AG04449 (cell line): ENCODE measurements at regions not wholly inside any gene's neighbourhood (a gene's known extent, or its start where the extent isn't known, plus 50 kb on each side); places are given as distances from the start of the nearest gene placed in this dataset.

ENCODE experiments used
- CTCF ChIA-PET: fragments of 350-600 bp; formaldehyde crosslinking; extraction: SDS; loops from one replicate; lab custom pipeline; 2021; ENCODE audit warnings: antibody characterized with exemption; lab: Yijun Ruan, JAX
- POLR2A ChIA-PET: fragments of 400-600, 350-600 bp; formaldehyde crosslinking; extraction: SDS; loops from one replicate; lab custom pipeline; 2020; ENCODE audit warnings: antibody characterized with exemption, inconsistent platforms; lab: Yijun Ruan, JAX
- DNase-seq: peaks from one replicate; pipeline ENCODE4 v3.0.0-alpha.2; 2010; ENCODE audit warnings: low read depth, low spot score
- H3K4me3 ChIP-seq: 2 replicates; pipeline ENCODE4 v1.5.1; 2011; ENCODE audit warnings: low read depth, mild to moderate bottlenecking, control low read depth, low read length
- CTCF ChIP-seq: IDR thresholded peaks from one replicate; pipeline ENCODE4 v1.5.1; 2011; ENCODE audit warnings: mild to moderate bottlenecking, moderate library complexity, low read length, control low read depth, inconsistent platforms; ENCODE audit not compliant: insufficient read depth; ENCODE audit errors: missing control alignments

DNA sequence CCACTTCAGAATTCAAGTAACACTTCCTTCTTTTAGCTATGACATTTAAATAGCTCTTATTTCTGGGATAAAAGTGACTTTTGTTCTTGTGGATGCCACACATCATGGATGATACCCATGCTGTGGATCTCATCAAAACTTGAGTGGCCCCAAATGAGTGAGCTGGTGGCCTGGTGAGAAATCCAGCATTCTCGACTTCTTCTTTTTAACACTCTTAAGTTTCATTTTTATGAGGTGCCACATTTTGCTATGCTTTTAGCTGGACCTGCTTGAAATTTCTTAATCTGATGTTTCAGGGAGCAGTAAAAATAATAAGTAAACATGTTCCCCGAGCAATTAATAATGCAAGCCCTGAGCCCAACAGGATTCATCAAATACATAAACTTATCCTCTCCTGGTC is 384.8 kb upstream of the MEF2C start:
- TF ChIP-seq CTCF = no peak
- CTCF ChIA-PET = no interaction called here
- POLR2A ChIA-PET = no interaction called here
- H3K4me3 ChIP-seq = no peak overlapping the region
- DNase-seq = no peak

DNA sequence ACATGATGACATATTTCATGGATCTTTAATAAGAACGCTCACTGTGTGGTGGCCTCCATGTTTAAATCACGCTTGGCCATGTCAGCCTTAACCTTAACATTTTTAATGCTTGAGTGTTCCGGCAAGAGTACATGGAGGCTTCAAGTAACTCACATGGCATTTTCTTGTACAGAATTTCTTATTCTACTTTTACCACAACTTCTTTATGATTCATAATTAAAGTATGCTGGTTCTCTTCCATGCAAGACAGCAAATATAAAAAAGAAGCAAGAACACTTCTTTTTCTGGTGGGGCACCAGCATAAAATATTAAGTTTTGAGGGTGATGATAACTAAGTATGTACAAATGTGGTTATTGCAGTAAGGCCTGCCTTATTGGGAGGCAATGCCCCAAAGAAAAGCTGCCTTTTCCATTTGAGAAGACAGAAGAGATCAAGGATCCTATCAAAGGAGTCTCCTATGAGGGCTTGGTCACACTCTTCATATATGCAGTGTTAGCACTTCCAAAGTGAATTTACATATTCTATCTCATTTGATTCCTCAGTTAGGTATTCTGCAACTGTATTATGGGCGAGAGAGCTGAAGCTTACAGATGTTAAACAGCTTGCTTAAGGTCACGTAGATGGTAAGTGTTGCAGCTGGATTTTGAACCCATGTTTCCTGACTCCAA is 382.7 kb upstream of the MEF2C start:
- DNase-seq = peak; percentile 82
- CTCF ChIA-PET = interaction anchor here (1.6 to 2.0 kb wide), 2 partner anchors 11 to 536 kb away, joined by 4 to 7 read pairs; no protein-coding TSS in a partner anchor
- TF ChIP-seq CTCF = no peak
- POLR2A ChIA-PET = interaction anchor here (0.7 kb wide), 1 partner anchor 16 kb away, joined by 3 read pairs; no protein-coding TSS in a partner anchor
- no peak overlapping the region for H3K4me3 ChIP-seq

DNA sequence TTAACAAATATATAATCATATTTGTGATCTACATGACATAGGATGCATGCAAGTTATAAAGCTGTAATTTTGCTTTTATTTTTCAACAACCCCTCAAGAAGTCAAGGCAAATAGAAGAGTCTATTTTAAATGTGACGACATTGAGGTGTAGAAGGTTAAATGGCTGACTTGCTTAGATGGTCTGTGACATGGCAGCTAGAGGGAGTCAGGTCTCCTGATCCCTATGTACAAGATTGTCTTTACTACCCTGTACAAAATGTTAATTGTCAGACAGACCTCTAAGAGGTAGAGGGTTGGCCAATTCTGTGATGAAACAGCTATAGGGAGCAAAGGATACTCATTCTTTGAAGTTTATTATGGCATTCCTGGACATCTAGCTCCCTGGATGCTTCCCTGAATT is 380.9 kb upstream of the MEF2C start:
- no peak for TF ChIP-seq CTCF
- no peak overlapping the region for H3K4me3 ChIP-seq
- no peak for DNase-seq
- CTCF ChIA-PET = interaction anchor here (1.8 to 2.0 kb wide), 2 partner anchors 9 to 17 kb away, joined by 6 to 7 read pairs; no protein-coding TSS in a partner anchor
- POLR2A ChIA-PET = no interaction called here

DNA sequence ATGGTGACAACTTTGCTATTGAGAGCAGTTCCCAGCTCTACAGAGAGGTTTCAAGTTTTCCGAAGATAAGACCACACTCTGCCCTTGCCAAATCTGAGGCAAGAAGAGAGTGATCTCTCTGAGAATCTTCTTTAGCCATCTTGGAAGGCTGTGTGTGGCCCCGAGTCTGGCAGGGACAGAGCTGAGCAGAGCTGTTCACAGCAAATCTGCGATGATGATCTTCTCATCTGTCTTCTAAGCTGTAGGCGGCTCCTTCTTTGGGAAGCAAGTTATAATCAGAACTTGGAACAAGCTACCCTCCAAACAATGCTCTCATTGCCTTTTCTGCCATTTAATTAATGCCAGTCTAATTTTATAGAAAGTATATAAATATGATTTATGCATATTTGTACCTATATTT is 379.0 kb upstream of the MEF2C start:
- POLR2A ChIA-PET = no interaction called here
- no peak for TF ChIP-seq CTCF
- DNase-seq = no peak
- H3K4me3 ChIP-seq = no peak overlapping the region
- CTCF ChIA-PET = no interaction called here

GRCh38 chr5:89260254-89260653 is 377.3 kb upstream of the MEF2C start:
- no peak for DNase-seq
- H3K4me3 ChIP-seq = no peak overlapping the region
- no peak for TF ChIP-seq CTCF
- CTCF ChIA-PET = no interaction called here
- POLR2A ChIA-PET = no interaction called here

DNA sequence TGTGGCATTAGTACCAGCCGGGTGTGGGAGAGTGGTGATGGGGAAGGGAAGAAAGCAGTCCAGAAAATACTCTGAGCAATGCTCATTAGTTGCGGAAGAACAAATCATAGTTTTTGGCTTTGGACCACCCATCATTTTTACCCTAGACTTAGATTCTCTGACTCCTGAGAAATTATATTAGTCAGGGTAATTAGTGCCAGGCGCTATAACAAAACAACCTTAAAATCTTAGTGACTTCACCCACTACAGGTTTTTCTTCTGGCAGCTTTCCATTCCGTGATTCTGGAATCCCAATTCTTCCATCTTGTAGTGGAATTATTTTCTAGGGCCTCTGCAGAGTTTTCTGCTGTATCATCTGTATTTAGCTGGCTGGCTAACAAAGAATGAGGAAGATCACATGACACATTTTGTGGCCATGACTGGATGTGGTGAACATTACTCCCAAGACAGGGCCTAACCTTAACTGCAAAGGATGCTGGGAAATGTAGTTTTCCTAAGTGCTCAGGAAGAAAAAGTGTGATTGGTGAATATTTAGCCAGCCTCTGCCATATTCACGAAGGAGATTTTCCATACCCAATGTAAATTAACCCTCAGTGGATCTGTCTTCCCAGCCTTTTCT is 373.0 kb upstream of the MEF2C start:
- TF ChIP-seq CTCF = no peak
- POLR2A ChIA-PET = no interaction called here
- H3K4me3 ChIP-seq = no peak overlapping the region
- DNase-seq = no peak
- CTCF ChIA-PET = no interaction called here
